Activated CD8-positive, alpha-beta T cell treated with anti-CD3 and anti-CD28 coated beads for 36 hours (primary cell): ENCODE measurements at regions not wholly inside any gene's neighbourhood (a gene's known extent, or its start where the extent isn't known, plus 50 kb on each side); places are given as distances from the start of the nearest gene placed in this dataset.
"Not testable (repeated sequence)": the region's sequence is repeated elsewhere in the genome, so short reads cannot be mapped to it uniquely, and the experiment has no call there.

ENCODE experiments used
- ATAC-seq: fragments of 200-7000 bp; cut with Tn5 transposase; one replicate; pipeline ENCODE4 v1.10.0; 2021; ENCODE audit warnings: mild to moderate bottlenecking, moderate library complexity
- CTCF ChIA-PET: fragments of 350-600 bp; sonication (Branson Sonifier 250); formaldehyde crosslinking; loops from one replicate; lab custom pipeline; 2021; ENCODE audit warnings: antibody characterized with exemption; lab: Charles Lee
- POLR2A ChIA-PET: fragments of 350-600 bp; sonication (Branson Sonifier 250); formaldehyde crosslinking; loops from one replicate; lab custom pipeline; 2021; ENCODE audit warnings: antibody characterized with exemption; lab: Charles Lee
- DNase-seq: peaks from one replicate; pipeline ENCODE4 v3.0.0-alpha.2; 2020
- H3K27ac Mint-ChIP-seq: one replicate; pipeline ENCODE4 v1.8.0; 2021; ENCODE audit warnings: mild to moderate bottlenecking, mixed read lengths
- H3K27me3 Mint-ChIP-seq: one replicate; pipeline ENCODE4 v1.8.0; 2021; ENCODE audit warnings: mixed read lengths
- H3K36me3 Mint-ChIP-seq: one replicate; pipeline ENCODE4 v1.8.0; 2021; ENCODE audit warnings: low read depth, mixed read lengths
- H3K4me1 Mint-ChIP-seq: one replicate; pipeline ENCODE4 v1.8.0; 2021; ENCODE audit warnings: low read depth, mixed read lengths
- H3K4me3 Mint-ChIP-seq: one replicate; pipeline ENCODE4 v1.8.0; 2021; ENCODE audit warnings: mild to moderate bottlenecking, moderate library complexity, mixed read lengths
- H3K9me3 Mint-ChIP-seq: one replicate; pipeline ENCODE4 v1.8.0; 2021; ENCODE audit warnings: mixed read lengths
- CTCF ChIP-seq: fragments of 200-600 bp; IDR thresholded peaks from one replicate; pipeline ENCODE4 v1.8.0; 2022; ENCODE audit warnings: antibody characterized with exemption, mild to moderate bottlenecking
- intact Hi-C: fragments of 100-400 bp; cut with micrococcal nuclease; formaldehyde crosslinking; loops from one replicate; pipeline ENCODE4 v1.10.0; 2022

- POLR2A ChIA-PET = no interaction called here
- no peaks in the 10 kb centered on the region for H3K27me3 Mint-ChIP-seq
Observed at GRCh38 chr4:52201715-52202114, 150.6 kb downstream of the SPATA18 start.

GRCh38 chr4:52202251-52202779 lies 151.2 kb downstream of the SPATA18 start:
- POLR2A ChIA-PET = no interaction called here
- no peak overlapping the region for H3K4me3 Mint-ChIP-seq
- ATAC-seq = no peak
- no peaks in the 10 kb centered on the region for H3K9me3 Mint-ChIP-seq
- DNase-seq = no peak
- H3K27ac Mint-ChIP-seq = no peak overlapping the region
- intact Hi-C loops = no loop called here
- H3K4me1 Mint-ChIP-seq = no peaks in the 10 kb centered on the region
- no peak for TF ChIP-seq CTCF
- CTCF ChIA-PET = no interaction called here
- no peaks in the 10 kb centered on the region for H3K27me3 Mint-ChIP-seq
- H3K36me3 Mint-ChIP-seq = no peaks in the 10 kb centered on the region

More at GRCh38 chr4:52201715-52202114, 150.6 kb downstream of the SPATA18 start:
- H3K4me1 Mint-ChIP-seq = no peaks in the 10 kb centered on the region
- TF ChIP-seq CTCF = no peak
- CTCF ChIA-PET = no interaction called here
- intact Hi-C loops = no loop called here
- DNase-seq (no peak), ATAC-seq (no peak)
- no peak overlapping the region for H3K4me3 Mint-ChIP-seq
- H3K27ac Mint-ChIP-seq = no peak overlapping the region
- no peaks in the 10 kb centered on the region for H3K36me3 Mint-ChIP-seq
- H3K9me3 Mint-ChIP-seq = no peaks in the 10 kb centered on the region

- Mint-ChIP-seq H3K9me3 (no peaks in the 10 kb centered on the region), H3K4me1 (no peaks in the 10 kb centered on the region), H3K27ac (no peak overlapping the region), H3K27me3 (no peaks in the 10 kb centered on the region), H3K4me3 (no peak overlapping the region), H3K36me3 (no peaks in the 10 kb centered on the region)
- intact Hi-C loops = no loop called here
- ChIA-PET CTCF (no interaction called here), POLR2A (no interaction called here)
- no peak for ATAC-seq
- no peak for DNase-seq
- TF ChIP-seq CTCF = no peak
Observed at GRCh38 chr4:52202931-52203330, 151.8 kb downstream of the SPATA18 start.

- Mint-ChIP-seq H3K36me3 (no peaks in the 10 kb centered on the region), H3K9me3 (no peaks in the 10 kb centered on the region), H3K27ac (no peak overlapping the region), H3K27me3 (no peaks in the 10 kb centered on the region), H3K4me3 (no peak overlapping the region), H3K4me1 (no peaks in the 10 kb centered on the region)
- DNase-seq (no peak), ATAC-seq (no peak)
- ChIA-PET POLR2A (no interaction called here), CTCF (no interaction called here)
- TF ChIP-seq CTCF = no peak
- intact Hi-C loops = no loop called here
Observed at GRCh38 chr4:52203351-52203750, 152.2 kb downstream of the SPATA18 start.

- intact Hi-C loops = no loop called here
- ChIA-PET CTCF (no interaction called here), POLR2A (no interaction called here)
- no peak for TF ChIP-seq CTCF
- Mint-ChIP-seq H3K27ac (no peak overlapping the region), H3K27me3 (no peaks in the 10 kb centered on the region), H3K4me3 (no peak overlapping the region), H3K36me3 (no peaks in the 10 kb centered on the region), H3K4me1 (no peaks in the 10 kb centered on the region), H3K9me3 (no peaks in the 10 kb centered on the region)
- ATAC-seq (no peak), DNase-seq (no peak)
Observed at GRCh38 chr4:52204921-52205320, 153.8 kb downstream of the SPATA18 start.

GRCh38 chr4:52207146-52207545 lies 156.0 kb downstream of the SPATA18 start:
- POLR2A ChIA-PET, H3K9me3 Mint-ChIP-seq, H3K27me3 Mint-ChIP-seq, H3K36me3 Mint-ChIP-seq, H3K4me1 Mint-ChIP-seq, intact Hi-C loops, DNase-seq, ATAC-seq, CTCF ChIA-PET, H3K27ac Mint-ChIP-seq, H3K4me3 Mint-ChIP-seq: not testable (repeated sequence)
